WERI-Rb-1 (cell line): ENCODE measurements at regions not wholly inside any gene's neighbourhood (a gene's known extent, or its start where the extent isn't known, plus 50 kb on each side); places are given as distances from the start of the nearest gene placed in this dataset.

Experiments
- DNase-seq: peaks from one replicate; pipeline ENCODE4 v3.0.0-alpha.2; 2020
- H3K27ac ChIP-seq: fragments of 250-450 bp; sonication (Bioruptor Pico); 2 replicates; pipeline ENCODE4 v1.5.1; 2020; ENCODE audit warnings: mild to moderate bottlenecking, moderate library complexity
- H3K27me3 ChIP-seq: fragments of 250-450 bp; sonication (Bioruptor Pico); 2 replicates; pipeline ENCODE4 v1.5.1; 2021; ENCODE audit warnings: mild to moderate bottlenecking, low read depth, moderate library complexity; ENCODE audit not compliant: insufficient read depth, severe bottlenecking
- H3K36me3 ChIP-seq: fragments of 250-450 bp; sonication (Bioruptor Pico); 2 replicates; pipeline ENCODE4 v1.5.1; 2020; ENCODE audit warnings: mild to moderate bottlenecking, moderate library complexity
- H3K4me3 ChIP-seq: 2 replicates; pipeline ENCODE4 v1.5.1; 2011; ENCODE audit warnings: low read depth, mild to moderate bottlenecking, control low read depth, low read length
- H3K9me3 ChIP-seq: fragments of 250-450 bp; sonication (Bioruptor Pico); 2 replicates; pipeline ENCODE4 v1.5.1; 2021; ENCODE audit warnings: mild to moderate bottlenecking, moderate library complexity; ENCODE audit not compliant: severe bottlenecking
- TF ChIP-seq, protein P1 (sequence below): IDR thresholded peaks from 2 replicates; pipeline ENCODE4 v1.5.1; 2011; ENCODE audit warnings: low read depth, mild to moderate bottlenecking, control low read depth, inconsistent platforms, low read length

DNA sequence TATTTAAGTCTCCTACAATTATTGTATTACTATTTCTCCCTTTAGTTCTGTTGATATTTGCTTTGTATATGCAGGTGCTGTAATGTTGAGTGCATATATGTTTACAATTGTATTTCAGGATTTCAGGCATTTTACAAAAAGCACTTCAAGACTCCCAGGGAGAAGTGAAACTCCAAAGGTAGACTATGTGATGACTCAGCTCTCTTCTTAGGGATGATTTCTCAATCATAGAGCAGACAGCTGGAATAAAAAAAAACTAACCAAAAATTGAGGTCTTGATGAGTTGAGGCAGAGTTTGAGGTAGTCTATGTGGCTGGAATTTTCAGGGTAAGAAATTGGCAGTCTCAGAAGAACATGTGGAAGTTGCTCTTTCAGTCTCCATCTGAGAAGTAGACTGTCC is 786.1 kb downstream of the TFAP2A start:
- DNase-seq = no peak
- H3K27ac ChIP-seq = no peak overlapping the region
- no peaks in the 10 kb centered on the region for H3K36me3 ChIP-seq
- H3K27me3 ChIP-seq = no peaks in the 10 kb centered on the region
- H3K9me3 ChIP-seq = peaks cover 7% of the 10 kb centered on the region
- H3K4me3 ChIP-seq = no peak overlapping the region
- TF ChIP-seq, protein P1, sequence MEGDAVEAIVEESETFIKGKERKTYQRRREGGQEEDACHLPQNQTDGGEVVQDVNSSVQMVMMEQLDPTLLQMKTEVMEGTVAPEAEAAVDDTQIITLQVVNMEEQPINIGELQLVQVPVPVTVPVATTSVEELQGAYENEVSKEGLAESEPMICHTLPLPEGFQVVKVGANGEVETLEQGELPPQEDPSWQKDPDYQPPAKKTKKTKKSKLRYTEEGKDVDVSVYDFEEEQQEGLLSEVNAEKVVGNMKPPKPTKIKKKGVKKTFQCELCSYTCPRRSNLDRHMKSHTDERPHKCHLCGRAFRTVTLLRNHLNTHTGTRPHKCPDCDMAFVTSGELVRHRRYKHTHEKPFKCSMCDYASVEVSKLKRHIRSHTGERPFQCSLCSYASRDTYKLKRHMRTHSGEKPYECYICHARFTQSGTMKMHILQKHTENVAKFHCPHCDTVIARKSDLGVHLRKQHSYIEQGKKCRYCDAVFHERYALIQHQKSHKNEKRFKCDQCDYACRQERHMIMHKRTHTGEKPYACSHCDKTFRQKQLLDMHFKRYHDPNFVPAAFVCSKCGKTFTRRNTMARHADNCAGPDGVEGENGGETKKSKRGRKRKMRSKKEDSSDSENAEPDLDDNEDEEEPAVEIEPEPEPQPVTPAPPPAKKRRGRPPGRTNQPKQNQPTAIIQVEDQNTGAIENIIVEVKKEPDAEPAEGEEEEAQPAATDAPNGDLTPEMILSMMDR = no peak

DNA sequence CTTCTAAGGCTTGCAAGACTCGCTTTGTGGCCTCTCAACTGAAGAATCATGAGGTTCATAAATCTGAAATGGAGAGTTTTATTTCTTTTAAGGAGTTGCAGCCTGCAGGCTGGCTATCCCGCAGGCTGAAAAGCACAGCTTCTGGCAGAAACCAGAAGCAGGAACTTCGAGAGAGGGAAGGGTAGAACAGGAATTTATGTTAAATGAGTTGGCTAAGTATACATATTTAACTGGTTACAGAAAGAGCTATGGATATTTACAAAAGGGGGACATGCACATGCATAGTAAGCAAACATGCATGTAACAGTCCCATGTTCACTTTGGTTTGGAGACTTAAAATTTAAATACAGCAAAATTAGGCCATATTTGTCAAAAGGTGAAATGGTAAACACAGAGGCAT is 787.0 kb downstream of the TFAP2A start:
- no peak overlapping the region for H3K27ac ChIP-seq
- no peaks in the 10 kb centered on the region for H3K36me3 ChIP-seq
- H3K4me3 ChIP-seq = no peak overlapping the region
- no peak for DNase-seq
- no peaks in the 10 kb centered on the region for H3K27me3 ChIP-seq
- peaks cover 7% of the 10 kb centered on the region for H3K9me3 ChIP-seq
- TF ChIP-seq, protein P1 = no peak

DNA sequence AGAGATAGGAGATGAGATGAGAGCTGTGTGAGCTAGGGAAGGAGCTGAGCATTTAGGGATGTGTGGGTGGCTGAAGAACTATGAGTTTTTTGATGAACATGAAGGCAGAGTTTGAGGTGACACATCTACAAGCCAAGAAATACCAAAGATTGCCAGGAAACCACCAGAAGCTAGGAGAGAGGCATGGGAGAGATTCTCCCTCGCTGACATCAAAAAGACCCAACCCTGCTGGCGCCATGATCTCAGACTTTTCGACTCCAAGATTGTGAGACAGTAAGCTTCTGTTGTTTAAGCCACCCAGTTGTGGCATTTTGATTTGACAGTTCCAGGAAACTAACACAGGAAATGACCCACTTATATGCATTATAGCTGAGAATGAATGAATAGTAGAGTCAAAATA is 790.9 kb downstream of the TFAP2A start:
- Histone ChIP-seq H3K27me3 (no peaks in the 10 kb centered on the region), H3K9me3 (peaks cover 7% of the 10 kb centered on the region), H3K4me3 (no peak overlapping the region), H3K27ac (no peak overlapping the region), H3K36me3 (no peaks in the 10 kb centered on the region)
- TF ChIP-seq, protein P1 = no peak
- DNase-seq = no peak

GRCh38 chr6:9623228-9623832 is 791.5 kb downstream of the TFAP2A start:
- Histone ChIP-seq H3K36me3 (no peaks in the 10 kb centered on the region), H3K27ac (no peak overlapping the region), H3K27me3 (no peaks in the 10 kb centered on the region), H3K4me3 (no peak overlapping the region), H3K9me3 (peaks cover 7% of the 10 kb centered on the region)
- TF ChIP-seq, protein P1 = no peak
- DNase-seq = no peak

DNA sequence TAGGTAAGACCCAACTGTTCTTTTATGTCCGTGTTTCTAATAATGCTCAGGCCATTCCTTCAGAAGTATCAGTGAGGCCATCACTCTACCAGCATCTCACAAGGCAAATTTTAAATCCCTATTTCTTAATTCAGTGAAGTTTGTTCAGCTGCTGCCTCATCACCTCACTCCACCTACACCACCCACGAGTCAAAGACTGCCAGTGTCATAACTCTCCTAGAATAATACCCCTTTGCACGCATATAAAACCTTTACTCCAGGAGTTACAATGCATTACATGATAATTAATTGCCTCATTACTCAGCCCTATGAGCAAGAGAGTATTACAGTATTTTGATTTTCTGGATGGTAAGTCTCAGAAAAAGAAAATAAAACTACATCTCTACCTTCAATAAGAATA is 793.6 kb downstream of the TFAP2A start:
- Histone ChIP-seq H3K9me3 (peaks cover 7% of the 10 kb centered on the region), H3K36me3 (no peaks in the 10 kb centered on the region), H3K27me3 (no peaks in the 10 kb centered on the region), H3K27ac (no peak overlapping the region), H3K4me3 (no peak overlapping the region)
- TF ChIP-seq, protein P1 = no peak
- DNase-seq = no peak

DNA sequence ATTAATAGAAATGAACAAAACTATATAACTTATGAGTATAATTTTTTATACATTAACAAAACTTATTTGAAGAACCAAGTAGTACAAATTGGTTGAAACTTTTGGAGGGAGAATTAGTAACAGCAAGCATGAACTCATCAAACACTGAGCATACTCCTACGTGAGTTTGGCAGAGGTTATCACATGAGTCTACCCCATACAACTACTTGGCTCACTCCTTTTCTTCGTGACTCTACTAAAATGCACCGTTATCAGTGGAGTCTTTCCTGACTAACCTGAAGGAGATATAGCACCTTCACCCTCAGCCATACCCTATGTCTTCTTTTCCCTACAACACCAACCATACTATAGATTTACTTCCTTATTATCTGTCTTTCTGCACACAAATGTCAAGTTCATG is 794.2 kb downstream of the TFAP2A start:
- Histone ChIP-seq H3K9me3 (peaks cover 3% of the 10 kb centered on the region), H3K27me3 (no peaks in the 10 kb centered on the region), H3K27ac (no peak overlapping the region), H3K4me3 (no peak overlapping the region), H3K36me3 (no peaks in the 10 kb centered on the region)
- DNase-seq = no peak
- TF ChIP-seq, protein P1 = no peak
